AG04450 (cell line): ENCODE measurements at regions not wholly inside any gene's neighbourhood (a gene's known extent, or its start where the extent isn't known, plus 50 kb on each side); places are given as distances from the start of the nearest gene placed in this dataset.

Source experiments
- CTCF ChIA-PET: fragments of 300-600, 350-600 bp; formaldehyde crosslinking; extraction: SDS; loops from one replicate; lab custom pipeline; 2022; ENCODE audit warnings: antibody characterized with exemption, inconsistent platforms; lab: Charles Lee
- POLR2A ChIA-PET: fragments of 350-600 bp; formaldehyde crosslinking; extraction: SDS; loops from one replicate; lab custom pipeline; 2021; ENCODE audit warnings: antibody characterized with exemption, inconsistent platforms; lab: Yijun Ruan, JAX
- DNase-seq: peaks from one replicate; pipeline ENCODE4 v3.0.0-alpha.2; 2011; ENCODE audit warnings: low read depth, low spot score
- H3K27ac ChIP-seq: one replicate; pipeline ENCODE4 v1.5.1; 2012; ENCODE audit warnings: low read depth, low read length, control low read depth
- H3K27me3 ChIP-seq: one replicate; pipeline ENCODE4 v1.6.0; 2012; ENCODE audit warnings: low read length; ENCODE audit not compliant: control insufficient read depth, insufficient read depth
- H3K4me3 ChIP-seq: 2 replicates; pipeline ENCODE4 v1.5.1; 2011; ENCODE audit warnings: mild to moderate bottlenecking, low read depth, low read length, control low read depth
- H3K9me3 ChIP-seq: 2 replicates; pipeline ENCODE4 v1.5.1; 2012; ENCODE audit warnings: low read length; ENCODE audit not compliant: control insufficient read depth, insufficient read depth
- TF ChIP-seq, protein P1 (sequence below): IDR thresholded peaks from 2 replicates; pipeline ENCODE4 v1.5.1; 2011; ENCODE audit warnings: low read depth, low read length, control low read depth, inconsistent platforms

DNA sequence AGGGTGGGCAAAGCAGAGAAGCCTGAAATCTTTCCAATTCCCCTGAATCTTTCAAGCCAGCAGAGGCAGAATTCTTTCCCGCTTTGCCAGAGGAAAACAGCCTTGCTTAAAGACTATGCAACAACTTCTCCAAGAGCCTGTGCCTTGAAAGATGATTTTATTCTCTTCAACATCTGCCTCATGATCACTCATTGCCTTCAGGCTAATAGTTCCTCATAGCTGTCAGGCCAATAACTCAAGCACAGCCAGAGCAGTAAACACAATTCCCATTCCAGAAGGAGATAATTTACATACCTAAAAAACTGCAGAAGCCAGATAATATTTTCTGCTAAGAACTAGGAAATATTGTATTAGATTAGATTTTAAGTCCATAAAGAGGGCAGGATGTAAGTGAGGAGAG lies 92.3 kb upstream of the PUM3 start:
- CTCF ChIA-PET: no interaction called here
- POLR2A ChIA-PET: no interaction called here
- TF ChIP-seq, protein P1, sequence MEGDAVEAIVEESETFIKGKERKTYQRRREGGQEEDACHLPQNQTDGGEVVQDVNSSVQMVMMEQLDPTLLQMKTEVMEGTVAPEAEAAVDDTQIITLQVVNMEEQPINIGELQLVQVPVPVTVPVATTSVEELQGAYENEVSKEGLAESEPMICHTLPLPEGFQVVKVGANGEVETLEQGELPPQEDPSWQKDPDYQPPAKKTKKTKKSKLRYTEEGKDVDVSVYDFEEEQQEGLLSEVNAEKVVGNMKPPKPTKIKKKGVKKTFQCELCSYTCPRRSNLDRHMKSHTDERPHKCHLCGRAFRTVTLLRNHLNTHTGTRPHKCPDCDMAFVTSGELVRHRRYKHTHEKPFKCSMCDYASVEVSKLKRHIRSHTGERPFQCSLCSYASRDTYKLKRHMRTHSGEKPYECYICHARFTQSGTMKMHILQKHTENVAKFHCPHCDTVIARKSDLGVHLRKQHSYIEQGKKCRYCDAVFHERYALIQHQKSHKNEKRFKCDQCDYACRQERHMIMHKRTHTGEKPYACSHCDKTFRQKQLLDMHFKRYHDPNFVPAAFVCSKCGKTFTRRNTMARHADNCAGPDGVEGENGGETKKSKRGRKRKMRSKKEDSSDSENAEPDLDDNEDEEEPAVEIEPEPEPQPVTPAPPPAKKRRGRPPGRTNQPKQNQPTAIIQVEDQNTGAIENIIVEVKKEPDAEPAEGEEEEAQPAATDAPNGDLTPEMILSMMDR: no peak
- DNase-seq: no peak
- Histone ChIP-seq H3K27ac (no peak overlapping the region), H3K27me3 (no peaks in the 10 kb centered on the region), H3K9me3 (peaks cover 14% of the 10 kb centered on the region), H3K4me3 (no peak overlapping the region)

DNA sequence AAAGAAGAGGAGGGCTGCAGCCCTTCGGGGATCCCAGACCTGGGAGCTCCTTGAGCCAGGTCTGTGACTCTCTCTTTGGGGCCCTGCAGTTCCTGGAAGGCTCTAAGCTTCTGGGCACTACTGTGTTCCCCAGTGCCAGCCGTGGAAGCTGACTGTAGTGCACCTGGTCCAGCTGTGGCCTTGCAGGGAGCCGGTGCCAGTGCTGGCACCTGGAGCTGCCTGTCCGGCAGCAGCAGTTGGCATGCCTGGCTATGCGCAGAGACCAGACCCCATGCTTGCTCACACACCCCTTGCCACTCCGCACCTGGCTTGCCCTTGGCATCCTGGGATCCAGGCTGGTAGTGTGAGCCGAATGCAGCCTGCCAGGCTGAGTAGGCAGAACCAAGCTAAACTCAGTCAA lies 91.0 kb upstream of the PUM3 start:
- ChIA-PET POLR2A (no interaction called here), CTCF (no interaction called here)
- peaks cover 14% of the 10 kb centered on the region for H3K9me3 ChIP-seq
- DNase-seq: no peak
- H3K4me3 ChIP-seq: no peak overlapping the region
- H3K27ac ChIP-seq: no peak overlapping the region
- TF ChIP-seq, protein P1: no peak
- no peaks in the 10 kb centered on the region for H3K27me3 ChIP-seq

DNA sequence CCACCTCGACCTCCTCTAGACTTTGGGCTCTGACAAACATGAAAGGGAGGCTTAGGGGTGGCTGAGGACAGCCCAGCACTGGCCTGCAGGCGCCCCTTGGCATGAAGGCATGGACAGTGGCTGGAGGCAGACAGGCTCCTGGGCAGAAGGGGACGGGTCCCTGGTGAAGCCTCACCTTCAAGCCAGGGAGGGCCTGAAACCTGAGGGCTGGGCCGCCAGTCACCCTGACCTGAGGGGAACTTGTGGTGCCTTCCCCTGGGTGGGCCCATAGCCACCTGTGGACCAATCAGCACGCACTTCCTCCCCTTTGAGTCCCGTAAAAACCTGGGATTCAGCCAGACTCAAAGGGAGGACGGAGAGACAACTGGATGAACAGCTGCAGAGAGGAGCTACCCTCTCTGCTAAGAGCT lies 90.4 kb upstream of the PUM3 start:
- TF ChIP-seq, protein P1: no peak
- no peak for DNase-seq
- Histone ChIP-seq H3K4me3 (no peak overlapping the region), H3K9me3 (peaks cover 14% of the 10 kb centered on the region), H3K27me3 (no peaks in the 10 kb centered on the region), H3K27ac (no peak overlapping the region)
- POLR2A ChIA-PET: no interaction called here
- CTCF ChIA-PET: no interaction called here

DNA sequence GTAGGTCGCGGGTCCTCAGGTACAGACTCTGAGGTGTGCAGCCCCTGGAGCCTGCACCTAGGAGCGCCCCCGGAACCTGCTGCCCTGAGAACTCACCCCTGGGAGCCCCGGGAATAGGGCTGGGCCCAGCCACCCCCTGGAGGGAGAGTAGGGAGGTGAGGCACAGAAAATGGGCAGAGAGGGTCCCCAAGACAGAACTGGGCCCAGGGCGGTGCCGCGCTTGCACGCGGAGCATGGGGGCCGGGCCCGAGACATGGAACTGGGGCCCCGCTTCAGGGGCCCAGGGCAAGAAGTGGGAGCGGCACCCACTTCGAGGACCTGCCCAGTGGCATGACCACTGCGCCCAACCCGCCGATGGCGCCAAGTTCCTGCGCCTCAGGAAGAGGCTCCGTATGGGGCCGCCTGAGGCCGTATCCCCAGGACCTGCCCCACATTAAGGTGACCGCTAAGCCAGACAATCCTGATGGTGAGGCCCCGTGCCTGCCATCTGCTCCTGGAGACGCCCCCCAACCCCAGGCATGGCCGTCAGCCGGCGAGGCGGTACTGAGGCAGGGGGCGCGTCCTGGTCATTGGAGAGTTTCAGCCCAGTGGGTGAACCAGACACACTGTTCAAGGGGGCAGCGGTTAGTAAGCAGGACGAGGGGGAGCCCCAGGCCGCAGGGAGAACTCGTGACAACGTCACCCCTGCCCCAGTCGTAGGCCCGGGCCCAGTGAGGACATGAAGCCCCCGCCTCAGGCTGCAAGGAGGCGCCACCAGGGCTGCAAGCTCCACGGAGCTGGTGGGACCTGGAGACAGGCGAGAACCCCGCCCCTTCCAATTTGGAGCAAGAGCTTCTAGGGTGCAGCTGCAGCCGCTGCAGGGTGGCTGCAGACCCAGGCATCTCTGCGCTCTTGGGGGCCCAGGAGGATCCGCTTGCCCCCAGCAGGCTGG lies 89.5 kb upstream of the PUM3 start:
- TF ChIP-seq, protein P1: no peak
- peaks cover 14% of the 10 kb centered on the region for H3K9me3 ChIP-seq
- no peak overlapping the region for H3K4me3 ChIP-seq
- H3K27ac ChIP-seq: no peak overlapping the region
- no peaks in the 10 kb centered on the region for H3K27me3 ChIP-seq
- CTCF ChIA-PET: no interaction called here
- no peak for DNase-seq
- POLR2A ChIA-PET: no interaction called here

DNA sequence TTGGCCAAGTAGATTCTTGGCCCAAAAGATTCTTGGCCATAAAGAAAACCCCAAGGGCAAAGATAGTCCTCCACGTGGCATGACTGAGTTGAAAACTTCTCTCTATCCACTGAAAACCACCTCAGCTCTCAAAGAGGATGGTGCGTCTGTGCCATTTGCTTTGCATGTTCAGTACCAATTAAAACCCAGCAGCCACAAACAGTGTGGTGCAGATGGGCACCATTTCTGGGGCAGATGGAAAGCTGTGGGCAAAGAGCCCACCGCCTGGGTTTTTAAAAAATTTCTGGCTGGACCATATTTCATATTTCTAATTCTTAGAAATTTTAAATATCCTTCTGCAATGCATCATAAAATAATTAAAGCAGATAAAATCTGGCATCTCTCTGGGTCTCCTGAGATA lies 84.5 kb upstream of the PUM3 start:
- H3K9me3 ChIP-seq: peaks cover 5% of the 10 kb centered on the region
- H3K27ac ChIP-seq: no peak overlapping the region
- TF ChIP-seq, protein P1: no peak
- H3K27me3 ChIP-seq: no peaks in the 10 kb centered on the region
- CTCF ChIA-PET: no interaction called here
- DNase-seq: no peak
- POLR2A ChIA-PET: interaction anchor here (0.6 kb wide), 1 partner anchor 84 kb away, joined by 7 read pairs; the partner anchor contains the start of gene PUM3
- H3K4me3 ChIP-seq: no peak overlapping the region
